GM21367 (cell line): ENCODE measurements at regions not wholly inside any gene's neighbourhood (a gene's known extent, or its start where the extent isn't known, plus 50 kb on each side); places are given as distances from the start of the nearest gene placed in this dataset.
"Not testable (repeated sequence)": the region's sequence is repeated elsewhere in the genome, so short reads cannot be mapped to it uniquely, and the experiment has no call there.

ENCODE experiments used
- ATAC-seq: cut with Tn5 transposase; IDR thresholded peaks from one replicate; pipeline ENCODE4 v1.9.1; 2021; ENCODE audit not compliant: unreplicated experiment

GRCh38 chr6:4420160-4420865, 284.9 kb upstream of the ECI2 start:
- ATAC-seq, result no peak

- no peak for ATAC-seq
These were observed 280.2 kb upstream of the ECI2 start for GRCh38 chr6:4415549-4415948.

GRCh38 chr6:4414078-4414477, 278.7 kb upstream of the ECI2 start:
- not testable (repeated sequence) for ATAC-seq

- no peak for ATAC-seq
These were observed 277.7 kb upstream of the ECI2 start for GRCh38 chr6:4413073-4413472.

- no peak for ATAC-seq
These were observed 277.1 kb upstream of the ECI2 start for GRCh38 chr6:4412488-4412887.

- ATAC-seq, result no peak
These were observed 276.7 kb upstream of the ECI2 start for GRCh38 chr6:4412077-4412476.

GRCh38 chr6:4407710-4408109, 272.3 kb upstream of the ECI2 start:
- ATAC-seq, result peak; percentile 99

GRCh38 chr6:4405621-4406212, 270.3 kb upstream of the ECI2 start:
- ATAC-seq, result no peak

- no peak for ATAC-seq
These were observed 269.0 kb upstream of the ECI2 start for GRCh38 chr6:4404415-4404814.

- ATAC-seq, result no peak
These were observed 268.5 kb upstream of the ECI2 start for GRCh38 chr6:4403828-4404227.

GRCh38 chr6:4403023-4403752, 267.8 kb upstream of the ECI2 start:
- ATAC-seq, result no peak

- ATAC-seq, result no peak
These were observed 267.2 kb upstream of the ECI2 start for GRCh38 chr6:4402477-4402976.

GRCh38 chr6:4401408-4402368, 266.3 kb upstream of the ECI2 start:
- no peak for ATAC-seq

GRCh38 chr6:4399656-4400055, 264.3 kb upstream of the ECI2 start:
- no peak for ATAC-seq

- no peak for ATAC-seq
These were observed 263.4 kb upstream of the ECI2 start for GRCh38 chr6:4398791-4399190.

GRCh38 chr6:4397307-4397706, 261.9 kb upstream of the ECI2 start:
- no peak for ATAC-seq

- ATAC-seq, result no peak
These were observed 260.7 kb upstream of the ECI2 start for GRCh38 chr6:4396044-4396443.

GRCh38 chr6:4395386-4395785, 260.0 kb upstream of the ECI2 start:
- no peak for ATAC-seq

- ATAC-seq, result no peak
These were observed 259.4 kb upstream of the ECI2 start for GRCh38 chr6:4394786-4395185.

GRCh38 chr6:4388675-4389074, 253.3 kb upstream of the ECI2 start:
- no peak for ATAC-seq

- ATAC-seq, result no peak
These were observed 249.3 kb upstream of the ECI2 start for GRCh38 chr6:4384656-4385055.
